Panc1 (cell line): ENCODE measurements at regions not wholly inside any gene's neighbourhood (a gene's known extent, or its start where the extent isn't known, plus 50 kb on each side); places are given as distances from the start of the nearest gene placed in this dataset.

Experiments
- ATAC-seq: fragments of 200-7000 bp; cut with Tn5 transposase; 2 replicates; pipeline ENCODE4 v1.9.1; 2020; ENCODE audit warnings: mild to moderate bottlenecking, moderate library complexity
- BruUV-seq: library from RNA; stranded (reverse); fragments of 400-500 nt; replicated peaks from 2 replicates; lab custom pipeline; 2021; lab: Mats Ljungman, UMichigan
- CTCF ChIA-PET: fragments of 300-600 bp; sonication (Branson Sonifier 250); formaldehyde crosslinking; loops from one replicate; lab custom pipeline; 2022; ENCODE audit warnings: antibody characterized with exemption; lab: Charles Lee
- POLR2A ChIA-PET: fragments of 300-600 bp; sonication (Branson Sonifier 250); formaldehyde crosslinking; loops from one replicate; lab custom pipeline; 2022; ENCODE audit warnings: antibody characterized with exemption; lab: Charles Lee
- DNase-seq: peaks from one replicate; pipeline ENCODE4 v3.0.0-alpha.2; 2010; ENCODE audit warnings: low read depth, low spot score
- H3K27ac ChIP-seq: 2 replicates; pipeline ENCODE4 v1.5.1; 2011; ENCODE audit warnings: mild to moderate bottlenecking, low read length, inconsistent platforms
- H3K27me3 ChIP-seq: fragments of 200-500 bp; sonication (Bioruptor generic); 2 replicates; pipeline ENCODE4 v1.6.0; 2014; ENCODE audit warnings: low read length, inconsistent platforms; ENCODE audit not compliant: control insufficient read depth, insufficient read depth
- H3K36me3 ChIP-seq: fragments of 200-500 bp; sonication (Bioruptor generic); 2 replicates; pipeline ENCODE4 v1.5.1; 2014; ENCODE audit warnings: inconsistent platforms, mild to moderate bottlenecking, low read length, moderate library complexity; ENCODE audit not compliant: control insufficient read depth, insufficient read depth
- H3K4me1 ChIP-seq: 2 replicates; pipeline ENCODE4 v1.5.1; 2011; ENCODE audit warnings: inconsistent platforms, mild to moderate bottlenecking, low read length, moderate library complexity; ENCODE audit not compliant: control insufficient read depth, insufficient read depth
- H3K4me3 ChIP-seq, 2 experiments: 2 replicates each; pipeline ENCODE4 v1.5.1; 2011 to 2012; ENCODE audit warnings: low read depth in 2 of 2, low read length in 2 of 2, mild to moderate bottlenecking in 2 of 2, inconsistent platforms in 1 of 2, moderate library complexity in 1 of 2
- H3K9me3 ChIP-seq: fragments of 200-500 bp; sonication (Bioruptor generic); 2 replicates; pipeline ENCODE4 v1.5.1; 2014; ENCODE audit warnings: low read depth, mild to moderate bottlenecking, inconsistent platforms, low read length, moderate library complexity; ENCODE audit not compliant: control insufficient read depth, insufficient read depth
- CTCF ChIP-seq: fragments of 450-650 bp; IDR thresholded peaks from 2 replicates; pipeline ENCODE4 v1.5.1; 2017; ENCODE audit warnings: mild to moderate bottlenecking
- POLR2AphosphoS5 ChIP-seq: IDR thresholded peaks from 2 replicates; pipeline ENCODE4 v1.6.1; 2012; ENCODE audit warnings: mild to moderate bottlenecking, low read depth, low read length, moderate library complexity
- REST ChIP-seq, 2 experiments: IDR thresholded peaks; 2 replicates each; pipeline ENCODE4 v1.6.1; 2011 to 2012; ENCODE audit warnings: low read depth in 2 of 2, control low read depth in 1 of 2, low read length in 1 of 2, mild to moderate bottlenecking in 1 of 2, moderate library complexity in 1 of 2; ENCODE audit not compliant: insufficient read depth in 1 of 2
- SIN3A ChIP-seq: IDR thresholded peaks from 2 replicates; pipeline ENCODE4 v1.6.1; 2012; ENCODE audit warnings: low read depth, mild to moderate bottlenecking, low read length, moderate library complexity, borderline replicate concordance; ENCODE audit not compliant: insufficient read depth
- TCF7L2 ChIP-seq: IDR thresholded peaks from 2 replicates; pipeline ENCODE4 v1.6.1; 2011; ENCODE audit warnings: mild to moderate bottlenecking, low read depth, low read length, inconsistent platforms
- in situ Hi-C: cut with HindIII; loops from 2 replicates; pipeline ENCODE4 v1.10.0; 2016; ENCODE audit warnings: low sequenced_read_pairs, low pct_unique_long_range_greater_than_20kb
- intact Hi-C: fragments of 100-400 bp; cut with micrococcal nuclease; formaldehyde crosslinking; loops from one replicate; pipeline ENCODE4 v1.10.0; 2022; ENCODE audit not compliant: unreplicated experiment

GRCh38 chr18:78698914-78699313 is 280.7 kb upstream of the SALL3 start:
- no peak for ATAC-seq
- in situ Hi-C loops = no loop called here
- POLR2A ChIA-PET = no interaction called here

GRCh38 chr18:78699499-78699898 is 280.1 kb upstream of the SALL3 start:
- H3K4me1 ChIP-seq = no peaks in the 10 kb centered on the region
- H3K36me3 ChIP-seq = no peaks in the 10 kb centered on the region
- TF ChIP-seq CTCF (no peak), SIN3A (no peak), REST (IDR thresholded peaks at IDR 0.05; ENCODE audit: insufficient read depth in 1 of 2, low read depth in 2 of 2, low read length in 1 of 2) (no peak), POLR2AphosphoS5 (no peak), TCF7L2 (no peak)
- BruUV-seq = no TSS peak
- CTCF ChIA-PET = no interaction called here
- ATAC-seq (no peak), DNase-seq (no peak)
- H3K4me3 ChIP-seq = no peak overlapping the region
- POLR2A ChIA-PET = no interaction called here
- H3K9me3 ChIP-seq = no peaks in the 10 kb centered on the region
- in situ Hi-C loops (no loop called here), intact Hi-C loops (no loop called here)
- H3K27me3 ChIP-seq = peaks cover 22% of the 10 kb centered on the region
- H3K27ac ChIP-seq = no peak overlapping the region

More at GRCh38 chr18:78698914-78699313, 280.7 kb upstream of the SALL3 start:
- Histone ChIP-seq H3K27ac (no peak overlapping the region), H3K4me3 (no peak overlapping the region), H3K9me3 (no peaks in the 10 kb centered on the region), H3K4me1 (no peaks in the 10 kb centered on the region), H3K36me3 (no peaks in the 10 kb centered on the region), H3K27me3 (peaks cover 24% of the 10 kb centered on the region)
- no peak for TF ChIP-seq TCF7L2
- no peak for TF ChIP-seq SIN3A
- TF ChIP-seq CTCF = no peak
- no peak for TF ChIP-seq POLR2AphosphoS5
- TF ChIP-seq REST (IDR thresholded peaks at IDR 0.05; ENCODE audit: insufficient read depth in 1 of 2, low read depth in 2 of 2, low read length in 1 of 2) = no peak
- CTCF ChIA-PET = no interaction called here
- BruUV-seq = no TSS peak
- DNase-seq = no peak
- intact Hi-C loops = no loop called here
